ENCODE measurements at regions not wholly inside any gene's neighbourhood (a gene's known extent, or its start where the extent isn't known, plus 50 kb on each side); places are given as distances from the start of the nearest gene placed in this dataset.
"Not testable (repeated sequence)": the region's sequence is repeated elsewhere in the genome, so short reads cannot be mapped to it uniquely, and the experiment has no call there.

GRCh38 chr4:67037504-67038227 lies 507.6 kb downstream of the CENPC start:
- DNase-seq (ENCODE audit: low read depth), result no peak

GRCh38 chr4:67036791-67037190 lies 508.5 kb downstream of the CENPC start:
- DNase-seq (ENCODE audit: low read depth), result no peak

- no peak for DNase-seq (ENCODE audit: low read depth)
These were observed 509.3 kb downstream of the CENPC start for GRCh38 chr4:67035986-67036385.

- no peak for DNase-seq (ENCODE audit: low read depth)
These were observed 509.8 kb downstream of the CENPC start for GRCh38 chr4:67035501-67035900.

- no peak for DNase-seq (ENCODE audit: low read depth)
These were observed 514.7 kb downstream of the CENPC start for GRCh38 chr4:67030636-67031035.

- no peak for DNase-seq (ENCODE audit: low read depth)
These were observed 524.9 kb downstream of the CENPC start for GRCh38 chr4:67020438-67020797.

GRCh38 chr4:67019686-67020437 lies 525.4 kb downstream of the CENPC start:
- no peak for DNase-seq (ENCODE audit: low read depth)

- DNase-seq (ENCODE audit: low read depth), result no peak
These were observed 530.7 kb downstream of the CENPC start for GRCh38 chr4:67014592-67014991.

- no peak for DNase-seq (ENCODE audit: low read depth)
These were observed 538.5 kb downstream of the CENPC start for GRCh38 chr4:67006791-67007190.

GRCh38 chr4:66991521-66991920 lies 553.8 kb downstream of the CENPC start:
- no peak for DNase-seq (ENCODE audit: low read depth)

- no peak for DNase-seq (ENCODE audit: low read depth)
These were observed 570.6 kb downstream of the CENPC start for GRCh38 chr4:66974665-66975064.

- no peak for DNase-seq (ENCODE audit: low read depth)
These were observed 573.2 kb downstream of the CENPC start for GRCh38 chr4:66972087-66972486.

- DNase-seq (ENCODE audit: low read depth), result no peak
These were observed 580.8 kb downstream of the CENPC start for GRCh38 chr4:66964467-66964866.

- no peak for DNase-seq (ENCODE audit: low read depth)
These were observed 582.2 kb downstream of the CENPC start for GRCh38 chr4:66963084-66963483.

- DNase-seq (ENCODE audit: low read depth), result no peak
These were observed 586.1 kb downstream of the CENPC start for GRCh38 chr4:66959207-66959606.

- DNase-seq (ENCODE audit: low read depth), result no peak
These were observed 588.5 kb downstream of the CENPC start for GRCh38 chr4:66956852-66957251.

- no peak for DNase-seq (ENCODE audit: low read depth)
These were observed 588.9 kb downstream of the CENPC start for GRCh38 chr4:66956426-66956825.

GRCh38 chr4:66955784-66956183 lies 589.5 kb downstream of the CENPC start:
- no peak for DNase-seq (ENCODE audit: low read depth)

- DNase-seq (ENCODE audit: low read depth), result no peak
These were observed 595.9 kb downstream of the CENPC start for GRCh38 chr4:66949419-66949818.

- DNase-seq (ENCODE audit: low read depth), result no peak
These were observed 598.5 kb downstream of the CENPC start for GRCh38 chr4:66946761-66947160.

- no peak for DNase-seq (ENCODE audit: low read depth)
These were observed 602.2 kb downstream of the CENPC start for GRCh38 chr4:66943112-66943511.

GRCh38 chr4:66931981-66932380 lies 613.3 kb downstream of the CENPC start:
- not testable (repeated sequence) for DNase-seq (ENCODE audit: low read depth)

GRCh38 chr4:66930206-66930605 lies 615.1 kb downstream of the CENPC start:
- DNase-seq (ENCODE audit: low read depth), result no peak

GRCh38 chr4:66929748-66930147 lies 615.6 kb downstream of the CENPC start:
- DNase-seq (ENCODE audit: low read depth), result no peak

Measured in T-helper 22 cell (primary cell).